MCF 10A (cell line): ENCODE measurements at regions not wholly inside any gene's neighbourhood (a gene's known extent, or its start where the extent isn't known, plus 50 kb on each side); places are given as distances from the start of the nearest gene placed in this dataset.

Source experiments
- BruUV-seq: library from RNA; stranded (reverse); fragments of 400-500 nt; replicated peaks from 2 replicates; lab custom pipeline; 2021; lab: Mats Ljungman, UMichigan
- CTCF ChIA-PET: fragments of 300-600 bp; sonication (Branson Sonifier 250); formaldehyde crosslinking; extraction: SDS; loops from one replicate; lab custom pipeline; 2021; ENCODE audit warnings: antibody characterized with exemption, inconsistent platforms; lab: Yijun Ruan, JAX
- POLR2A ChIA-PET: fragments of 300-600, 350-650 bp; sonication (Branson Sonifier 250); formaldehyde crosslinking; extraction: SDS; loops from one replicate; lab custom pipeline; 2020; ENCODE audit warnings: antibody characterized with exemption, inconsistent platforms; lab: Yijun Ruan, JAX
- DNase-seq: peaks from one replicate; pipeline ENCODE4 v3.0.0-alpha.2; 2018; ENCODE audit not compliant: unreplicated experiment
- H3K27ac Mint-ChIP-seq: one replicate; pipeline ENCODE4 v1.8.0; 2022; ENCODE audit warnings: mild to moderate bottlenecking, low read depth, mixed read lengths; ENCODE audit not compliant: unreplicated experiment
- H3K27me3 Mint-ChIP-seq: one replicate; pipeline ENCODE4 v1.8.0; 2022; ENCODE audit warnings: mixed read lengths; ENCODE audit not compliant: insufficient read depth, unreplicated experiment
- H3K36me3 Mint-ChIP-seq: one replicate; pipeline ENCODE4 v1.8.0; 2022; ENCODE audit warnings: mild to moderate bottlenecking, moderate library complexity, mixed read lengths; ENCODE audit not compliant: insufficient read depth, unreplicated experiment
- H3K4me1 Mint-ChIP-seq: one replicate; pipeline ENCODE4 v1.8.0; 2022; ENCODE audit warnings: mixed read lengths; ENCODE audit not compliant: insufficient read depth, unreplicated experiment
- H3K4me3 Mint-ChIP-seq: one replicate; pipeline ENCODE4 v1.8.0; 2022; ENCODE audit warnings: mild to moderate bottlenecking, moderate library complexity, mixed read lengths; ENCODE audit not compliant: unreplicated experiment
- H3K9me3 Mint-ChIP-seq: one replicate; pipeline ENCODE4 v1.8.0; 2022; ENCODE audit warnings: mixed read lengths; ENCODE audit not compliant: unreplicated experiment
- CTCF ChIP-seq: fragments of 200-600 bp; IDR thresholded peaks from one replicate; pipeline ENCODE4 v1.8.0; 2022; ENCODE audit warnings: antibody characterized with exemption, mild to moderate bottlenecking; ENCODE audit not compliant: unreplicated experiment
- intact Hi-C: fragments of 100-400 bp; cut with micrococcal nuclease; formaldehyde crosslinking; loops from 2 replicates; pipeline ENCODE4 v1.14.1; 2022

- Mint-ChIP-seq H3K4me1 (no peaks in the 10 kb centered on the region), H3K9me3 (no peaks in the 10 kb centered on the region), H3K27ac (no peak overlapping the region), H3K36me3 (peaks cover 4% of the 10 kb centered on the region), H3K27me3 (no peaks in the 10 kb centered on the region), H3K4me3 (no peak overlapping the region)
- no peak for DNase-seq
- CTCF ChIA-PET: interaction anchor here (0.6 kb wide), 1 partner anchor 200 kb away, joined by 4 read pairs; no protein-coding TSS in a partner anchor
- intact Hi-C loops: no loop called here
- no peak for TF ChIP-seq CTCF
- POLR2A ChIA-PET: no interaction called here
- BruUV-seq: no TSS peak
These were observed 77.2 kb upstream of the HPCAL1 start for GRCh38 chr2:10225291-10226037.

GRCh38 chr2:10226038-10226724 lies 76.5 kb upstream of the HPCAL1 start:
- no peak for DNase-seq
- Mint-ChIP-seq H3K27ac (no peak overlapping the region), H3K4me1 (no peaks in the 10 kb centered on the region), H3K9me3 (no peaks in the 10 kb centered on the region), H3K4me3 (no peak overlapping the region), H3K27me3 (no peaks in the 10 kb centered on the region), H3K36me3 (peaks cover 4% of the 10 kb centered on the region)
- ChIA-PET POLR2A (no interaction called here), CTCF (interaction anchor here (0.6 kb wide), 1 partner anchor 201 kb away, joined by 4 read pairs; no protein-coding TSS in a partner anchor)
- no peak for TF ChIP-seq CTCF
- BruUV-seq: no TSS peak
- intact Hi-C loops: no loop called here

DNA sequence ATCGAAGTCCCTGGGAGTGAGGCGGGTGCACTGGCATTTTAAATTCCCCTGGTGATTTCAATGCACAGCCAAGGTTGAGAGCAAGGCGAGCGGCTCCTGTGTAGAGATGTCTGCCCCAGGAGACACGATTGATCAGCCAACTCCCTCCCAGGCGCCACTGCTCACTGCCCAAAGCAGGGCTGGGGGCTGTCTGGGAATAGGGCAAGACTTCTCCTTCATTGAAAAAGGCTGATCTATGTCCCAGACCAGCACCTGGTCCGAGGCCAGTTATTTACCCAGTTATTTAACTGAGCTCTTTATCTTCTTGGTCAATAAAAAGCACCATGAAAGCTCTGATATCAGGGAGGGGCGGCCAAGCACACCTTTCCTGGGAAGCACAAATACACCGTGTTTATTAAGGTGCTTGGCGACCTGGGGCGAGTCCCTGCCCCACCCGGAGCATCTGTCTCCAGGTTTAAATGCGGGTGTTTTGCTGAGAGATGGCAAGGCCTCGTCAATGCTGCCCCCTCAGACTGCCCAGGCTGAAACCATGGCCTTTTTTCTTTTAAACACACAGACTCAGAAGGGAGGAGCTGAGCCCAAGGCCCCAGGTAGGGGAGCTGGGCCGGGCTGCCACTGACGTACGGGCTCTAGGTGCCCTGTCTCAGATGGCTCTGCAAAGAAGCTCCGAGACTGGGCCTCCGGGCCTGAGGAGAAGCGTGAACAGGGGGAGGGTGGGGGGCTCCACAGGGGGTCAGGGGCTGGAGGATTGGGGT lies 73.9 kb upstream of the HPCAL1 start:
- intact Hi-C loops: no loop called here
- H3K27me3 Mint-ChIP-seq: peaks cover 5% of the 10 kb centered on the region
- peaks cover 7% of the 10 kb centered on the region for H3K9me3 Mint-ChIP-seq
- no peak for DNase-seq
- ChIA-PET POLR2A (interaction anchor here (0.8 to 1.2 kb wide), 2 partner anchors 13 to 218 kb away, joined by 3 to 4 read pairs; no protein-coding TSS in a partner anchor), CTCF (interaction anchor here (0.6 to 0.8 kb wide), 4 partner anchors 16 to 95 kb away, joined by 3 read pairs; partner anchors contain the start of gene HPCAL1)
- H3K36me3 Mint-ChIP-seq: peaks cover 4% of the 10 kb centered on the region
- no peak for TF ChIP-seq CTCF
- H3K4me3 Mint-ChIP-seq: no peak overlapping the region
- H3K27ac Mint-ChIP-seq: no peak overlapping the region
- no peaks in the 10 kb centered on the region for H3K4me1 Mint-ChIP-seq
- BruUV-seq: no TSS peak
